ENCODE measurements at regions not wholly inside any gene's neighbourhood (a gene's known extent, or its start where the extent isn't known, plus 50 kb on each side); places are given as distances from the start of the nearest gene placed in this dataset.

DNA sequence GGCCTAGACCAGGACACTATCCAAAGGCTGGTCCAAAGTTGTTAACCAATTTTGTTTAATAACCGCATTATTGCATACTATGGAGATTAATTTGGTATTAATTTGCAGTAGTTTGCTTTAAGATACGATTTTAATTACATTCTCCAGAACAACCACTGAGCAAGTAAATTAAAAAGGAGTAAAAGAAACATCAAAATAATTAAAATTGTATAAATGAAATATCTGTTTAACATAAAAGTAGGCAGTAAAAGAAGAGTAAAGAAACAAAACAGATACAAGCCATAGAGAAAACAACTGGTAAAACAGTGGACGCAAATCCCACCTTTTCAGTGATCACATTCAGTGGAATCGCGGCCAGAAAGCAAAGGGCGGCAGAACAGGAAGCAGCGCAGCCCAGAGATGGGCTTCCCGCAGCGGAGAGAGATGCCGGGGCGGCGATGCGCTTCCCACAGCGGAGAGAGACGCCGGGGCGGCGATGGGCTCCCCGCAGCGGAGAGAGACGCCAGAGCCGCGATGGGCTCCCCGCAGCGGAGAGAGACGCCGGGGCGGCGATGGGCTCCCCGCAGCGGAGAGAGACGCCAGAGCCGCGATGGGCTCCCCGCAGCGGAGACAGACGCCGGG lies 176.8 kb downstream of the RTP5 start:
- no peak for TF ChIP-seq TAF1 (IDR thresholded peaks at IDR 0.05; ENCODE audit: borderline replicate concordance, insufficient read depth, low read length)
- no peak for TF ChIP-seq FOXP2 (optimal IDR thresholded peaks at IDR 0.05; ENCODE audit: borderline replicate concordance, extremely low read depth, extremely low read length, insufficient read depth)
- TF ChIP-seq SIN3A (IDR thresholded peaks at IDR 0.05; ENCODE audit: borderline replicate concordance, insufficient read depth, low read length) = no peak

DNA sequence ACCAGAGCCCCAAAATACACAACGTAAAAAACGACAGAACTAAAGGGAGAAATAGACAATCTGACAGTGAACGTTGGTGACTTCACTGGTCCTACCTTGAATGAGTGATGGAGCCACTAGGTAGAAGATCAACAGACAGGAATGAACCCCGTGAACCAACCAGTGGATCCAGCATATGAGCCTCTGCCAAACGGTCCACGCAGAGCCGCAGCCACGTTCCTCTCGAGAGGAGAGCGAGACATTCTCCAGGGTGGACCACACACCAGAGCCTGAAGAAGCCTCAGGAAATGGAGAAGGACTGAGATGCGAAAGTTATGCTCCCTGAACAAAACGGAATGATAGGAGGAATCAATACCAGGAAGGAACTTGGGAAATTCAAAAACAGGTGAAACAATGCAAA lies 178.4 kb downstream of the RTP5 start:
- TF ChIP-seq TAF1 (IDR thresholded peaks at IDR 0.05; ENCODE audit: borderline replicate concordance, insufficient read depth, low read length) (no peak), POLR2AphosphoS5 (IDR thresholded peaks at IDR 0.05; ENCODE audit: low read depth, low read length) (no peak), SIN3A (IDR thresholded peaks at IDR 0.05; ENCODE audit: borderline replicate concordance, insufficient read depth, low read length) (no peak), FOXP2 (optimal IDR thresholded peaks at IDR 0.05; ENCODE audit: borderline replicate concordance, extremely low read depth, extremely low read length, insufficient read depth) (no peak)
- TF ChIP-seq, protein P1, sequence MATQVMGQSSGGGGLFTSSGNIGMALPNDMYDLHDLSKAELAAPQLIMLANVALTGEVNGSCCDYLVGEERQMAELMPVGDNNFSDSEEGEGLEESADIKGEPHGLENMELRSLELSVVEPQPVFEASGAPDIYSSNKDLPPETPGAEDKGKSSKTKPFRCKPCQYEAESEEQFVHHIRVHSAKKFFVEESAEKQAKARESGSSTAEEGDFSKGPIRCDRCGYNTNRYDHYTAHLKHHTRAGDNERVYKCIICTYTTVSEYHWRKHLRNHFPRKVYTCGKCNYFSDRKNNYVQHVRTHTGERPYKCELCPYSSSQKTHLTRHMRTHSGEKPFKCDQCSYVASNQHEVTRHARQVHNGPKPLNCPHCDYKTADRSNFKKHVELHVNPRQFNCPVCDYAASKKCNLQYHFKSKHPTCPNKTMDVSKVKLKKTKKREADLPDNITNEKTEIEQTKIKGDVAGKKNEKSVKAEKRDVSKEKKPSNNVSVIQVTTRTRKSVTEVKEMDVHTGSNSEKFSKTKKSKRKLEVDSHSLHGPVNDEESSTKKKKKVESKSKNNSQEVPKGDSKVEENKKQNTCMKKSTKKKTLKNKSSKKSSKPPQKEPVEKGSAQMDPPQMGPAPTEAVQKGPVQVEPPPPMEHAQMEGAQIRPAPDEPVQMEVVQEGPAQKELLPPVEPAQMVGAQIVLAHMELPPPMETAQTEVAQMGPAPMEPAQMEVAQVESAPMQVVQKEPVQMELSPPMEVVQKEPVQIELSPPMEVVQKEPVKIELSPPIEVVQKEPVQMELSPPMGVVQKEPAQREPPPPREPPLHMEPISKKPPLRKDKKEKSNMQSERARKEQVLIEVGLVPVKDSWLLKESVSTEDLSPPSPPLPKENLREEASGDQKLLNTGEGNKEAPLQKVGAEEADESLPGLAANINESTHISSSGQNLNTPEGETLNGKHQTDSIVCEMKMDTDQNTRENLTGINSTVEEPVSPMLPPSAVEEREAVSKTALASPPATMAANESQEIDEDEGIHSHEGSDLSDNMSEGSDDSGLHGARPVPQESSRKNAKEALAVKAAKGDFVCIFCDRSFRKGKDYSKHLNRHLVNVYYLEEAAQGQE (IDR thresholded peaks at IDR 0.05; ENCODE audit: insufficient read depth in 1 of 2, low read depth in 2 of 2, low read length in 2 of 2) = no peak

DNA sequence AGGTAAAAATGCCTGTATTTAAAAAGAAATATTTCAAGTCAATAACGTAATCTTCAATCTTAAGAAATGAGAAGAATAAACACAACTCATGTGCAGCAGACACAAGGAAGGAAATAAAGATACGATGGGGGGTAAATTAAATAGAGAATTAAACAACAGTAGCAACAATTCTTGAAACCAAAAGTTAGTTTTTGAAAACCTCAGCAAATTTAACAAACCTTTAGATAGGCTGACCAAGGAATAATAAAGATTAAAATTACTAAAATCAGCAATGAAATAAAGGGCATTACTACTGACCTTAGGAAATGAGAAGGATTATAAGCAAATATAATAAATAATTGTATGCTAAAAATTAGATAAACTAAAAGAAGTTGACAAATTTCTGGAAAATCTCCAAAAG lies 178.9 kb downstream of the RTP5 start:
- TF ChIP-seq TAF1 (IDR thresholded peaks at IDR 0.05; ENCODE audit: borderline replicate concordance, insufficient read depth, low read length) (no peak), POLR2AphosphoS5 (IDR thresholded peaks at IDR 0.05; ENCODE audit: low read depth, low read length) (no peak), FOXP2 (optimal IDR thresholded peaks at IDR 0.05; ENCODE audit: borderline replicate concordance, extremely low read depth, extremely low read length, insufficient read depth) (no peak), SIN3A (IDR thresholded peaks at IDR 0.05; ENCODE audit: borderline replicate concordance, insufficient read depth, low read length) (no peak)
- TF ChIP-seq, protein P1 (IDR thresholded peaks at IDR 0.05; ENCODE audit: insufficient read depth in 1 of 2, low read depth in 2 of 2, low read length in 2 of 2) = no peak

DNA sequence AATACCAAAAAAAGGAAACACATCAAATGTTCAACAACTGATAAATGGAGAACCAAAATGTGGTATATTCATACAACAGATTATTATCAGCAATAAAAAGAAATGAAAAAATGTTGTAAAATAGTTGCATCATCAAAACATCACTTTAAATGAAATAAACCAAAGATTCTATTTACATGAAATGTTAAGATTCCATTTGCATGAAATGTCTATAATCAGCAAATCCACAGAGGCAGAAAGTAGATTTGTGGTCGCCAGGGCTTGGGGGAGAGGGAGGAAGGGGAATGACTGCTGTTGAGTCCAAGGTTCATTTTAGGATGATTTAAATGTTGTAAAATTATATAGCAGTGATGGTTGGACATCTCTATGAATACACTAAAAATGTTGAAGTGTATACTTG lies 181.9 kb downstream of the RTP5 start:
- TF ChIP-seq TAF1 (IDR thresholded peaks at IDR 0.05; ENCODE audit: borderline replicate concordance, insufficient read depth, low read length) (no peak), POLR2AphosphoS5 (IDR thresholded peaks at IDR 0.05; ENCODE audit: low read depth, low read length) (no peak), FOXP2 (optimal IDR thresholded peaks at IDR 0.05; ENCODE audit: borderline replicate concordance, extremely low read depth, extremely low read length, insufficient read depth) (no peak), SIN3A (IDR thresholded peaks at IDR 0.05; ENCODE audit: borderline replicate concordance, insufficient read depth, low read length) (no peak)
- TF ChIP-seq, protein P1 (IDR thresholded peaks at IDR 0.05; ENCODE audit: insufficient read depth in 1 of 2, low read depth in 2 of 2, low read length in 2 of 2) = no peak

DNA sequence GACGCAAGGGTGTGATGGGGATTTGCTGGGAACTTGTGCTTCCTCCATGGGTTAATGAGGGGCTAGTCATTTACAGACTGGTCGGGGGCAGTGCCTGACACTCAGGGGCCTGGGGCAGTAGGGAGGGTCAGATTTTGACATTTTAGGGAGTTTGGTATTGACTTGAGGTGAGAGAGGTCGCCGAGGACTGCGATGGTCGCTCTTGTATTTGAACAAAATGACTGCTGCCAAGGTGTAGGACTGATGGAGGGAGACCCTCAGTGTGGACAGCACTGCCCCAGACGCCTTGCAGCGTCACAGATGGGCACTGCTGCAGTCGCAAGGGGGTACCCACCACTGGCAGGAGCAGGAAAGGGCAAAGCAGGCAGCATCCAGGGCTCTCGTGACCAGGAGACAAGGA lies 182.9 kb downstream of the RTP5 start:
- TF ChIP-seq FOXP2 (optimal IDR thresholded peaks at IDR 0.05; ENCODE audit: borderline replicate concordance, extremely low read depth, extremely low read length, insufficient read depth) (no peak), POLR2AphosphoS5 (IDR thresholded peaks at IDR 0.05; ENCODE audit: low read depth, low read length) (no peak)
- TF ChIP-seq, protein P1 (IDR thresholded peaks at IDR 0.05; ENCODE audit: insufficient read depth in 1 of 2, low read depth in 2 of 2, low read length in 2 of 2) = no peak
